Heart right ventricle (tissue), 16 donors: ENCODE measurements at regions not wholly inside any gene's neighbourhood (a gene's known extent, or its start where the extent isn't known, plus 50 kb on each side); places are given as distances from the start of the nearest gene placed in this dataset.
"Not testable (repeated sequence)": the region's sequence is repeated elsewhere in the genome, so short reads cannot be mapped to it uniquely, and the experiment has no call there.

Source experiments
- ATAC-seq, 8 donors: fragments of 200-7000 bp; cut with Tn5 transposase; one replicate each; pipeline ENCODE4 v1.9.1; 2020; ENCODE audit warnings: mild to moderate bottlenecking in 8 of 8, moderate library complexity in 8 of 8, moderate number of reproducible peaks in 1 of 8
- DNase-seq, 2 donors: peaks; one replicate each; pipeline ENCODE4 v3.0.0-alpha.2; 2020
- H3K27ac ChIP-seq, 10 donors: fragments of 200-600 bp; sonication (generic) in 2 of 10; one replicate each; pipeline versions ENCODE4 v1.5.0 to v1.8.0; 2020 to 2022; ENCODE audit warnings: mild to moderate bottlenecking in 3 of 10
- H3K27me3 ChIP-seq, 7 donors: fragments of 200-600 bp; one replicate each; pipeline ENCODE4 v1.8.0; 2021 to 2022; ENCODE audit warnings: mild to moderate bottlenecking in 2 of 7
- H3K36me3 ChIP-seq, 9 donors: fragments of 200-600 bp; sonication (generic) in 1 of 9; one replicate each; pipeline versions ENCODE4 v1.5.0 to v1.8.0; 2020 to 2022; ENCODE audit warnings: mild to moderate bottlenecking in 2 of 9
- H3K4me1 ChIP-seq, 9 donors: fragments of 200-600 bp; sonication (generic) in 1 of 9; one replicate each; pipeline versions ENCODE4 v1.5.0 to v1.8.0; 2020 to 2022; ENCODE audit warnings: mild to moderate bottlenecking in 4 of 9
- H3K4me3 ChIP-seq, 10 donors: fragments of 200-600 bp; sonication (generic) in 2 of 10; one replicate each; pipeline versions ENCODE4 v1.5.0 to v1.8.0; 2020 to 2022; ENCODE audit warnings: mild to moderate bottlenecking in 7 of 10, moderate library complexity in 2 of 10
- H3K9me3 ChIP-seq, 11 donors: fragments of 200-600 bp in 10 of 11; sonication (generic) in 2 of 11; one replicate each; pipeline versions ENCODE4 v1.5.0 to v1.8.0; 2013 to 2022; ENCODE audit warnings: mild to moderate bottlenecking in 2 of 11, control low read depth in 1 of 11, moderate library complexity in 1 of 11
- WGBS, 2 donors: extraction: QIAGEN DNeasy Blood & Tissue Kit; methylation state at CpG; one replicate each; pipeline ENCODE4 v1.1.7; 2013; ENCODE audit warnings: inconsistent platforms in 1 of 2; 5-methylcytosine and 5-hydroxymethylcytosine counted together
- intact Hi-C, 10 donors: fragments of 100-400 bp; cut with DNase I; formaldehyde crosslinking; loops; one replicate each; pipeline versions ENCODE4 v1.11.1 to v1.14.2; 2022
- TF ChIP-seq, protein P1 (sequence below), 9 donors: fragments of 200-600 bp; sonication (generic) in 2 of 9; IDR thresholded peaks; one replicate each; pipeline versions ENCODE4 v1.5.0 to v1.8.0; 2021 to 2022; ENCODE audit warnings: antibody characterized with exemption in 9 of 9, mild to moderate bottlenecking in 5 of 9, moderate library complexity in 1 of 9
- donor health status: Arrhythmogenic right ventricular cardiomyopathy.
- donor health status: ischemic (EF 13 %, LVEDD 7.1; RV severe dilation, severe dysfunction).
- donor health status: healthy with polysubstance abuse.
- donor health status: DM: no; HTN: yes; CAD: no.
- donor health status: DM: no; HTN: no; CAD: no.
- donor health status: ischemic (EF 25% LVEDD 6.9; RV normal size, moderate dysfunction).
- donor health status: ischemic (EF 25% LVEDD 5.7; RV mildly dilated, moderate dysfunction).
- donor health status: healthy.
- donor health status: DM: yes; HTN: yes; CAD: no.
- donor health status: Ischemic cardiomyopathy.
- donor health status: ischemic (EF 35%, LVEDD 5.7; RV mildly dilated, moderate dysfunction).
- donor health status: nonischemic (EF 11% LVEDD 7.7; RV severe dilation, severe dysfunction).
- donor health status: DM: yes; HTN: yes; CAD: no.
- donor health status: PGD.
- donor health status: ischemic (EF 29% LVEDD 5.4; RV normal size, mild dysfunction).
- donor health status: nonischemic (EF 23%, LVEDD 6.1; RV moderate dilation, normal function).

DNA sequence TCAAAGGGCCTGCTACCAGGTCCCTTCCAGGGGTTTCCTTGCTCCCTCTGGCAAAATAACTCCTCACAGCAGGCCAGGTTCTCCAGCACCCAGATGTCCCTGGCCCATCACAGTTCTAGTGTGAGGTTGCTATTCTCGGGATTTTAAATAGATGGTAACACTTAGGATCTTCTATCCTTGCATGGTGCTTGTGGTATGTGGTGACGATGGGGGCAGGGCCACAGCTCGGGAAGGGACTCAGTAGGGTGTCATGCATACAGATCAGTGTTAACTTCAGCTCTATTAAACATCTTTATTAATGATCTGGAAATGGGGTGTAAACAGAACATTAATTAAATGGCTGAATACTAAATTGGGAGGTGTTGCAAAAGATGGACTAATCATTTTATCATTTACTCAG lies 323.8 kb downstream of the QKI start:
- DNase-seq (no peak), ATAC-seq (no peak)
- Histone ChIP-seq H3K27ac (no peak overlapping the region), H3K4me1 (peaks cover 0 to 21% (median 7%) of the 10 kb centered on the region in 9 donors), H3K9me3 (no peaks in the 10 kb centered on the region), H3K36me3 (no peaks in the 10 kb centered on the region), H3K27me3 (no peaks in the 10 kb centered on the region), H3K4me3 (no peak overlapping the region)
- 87 to 88% methylated on average over 3 of the region's 3 CpGs for WGBS, 2 donors
- TF ChIP-seq, protein P1, sequence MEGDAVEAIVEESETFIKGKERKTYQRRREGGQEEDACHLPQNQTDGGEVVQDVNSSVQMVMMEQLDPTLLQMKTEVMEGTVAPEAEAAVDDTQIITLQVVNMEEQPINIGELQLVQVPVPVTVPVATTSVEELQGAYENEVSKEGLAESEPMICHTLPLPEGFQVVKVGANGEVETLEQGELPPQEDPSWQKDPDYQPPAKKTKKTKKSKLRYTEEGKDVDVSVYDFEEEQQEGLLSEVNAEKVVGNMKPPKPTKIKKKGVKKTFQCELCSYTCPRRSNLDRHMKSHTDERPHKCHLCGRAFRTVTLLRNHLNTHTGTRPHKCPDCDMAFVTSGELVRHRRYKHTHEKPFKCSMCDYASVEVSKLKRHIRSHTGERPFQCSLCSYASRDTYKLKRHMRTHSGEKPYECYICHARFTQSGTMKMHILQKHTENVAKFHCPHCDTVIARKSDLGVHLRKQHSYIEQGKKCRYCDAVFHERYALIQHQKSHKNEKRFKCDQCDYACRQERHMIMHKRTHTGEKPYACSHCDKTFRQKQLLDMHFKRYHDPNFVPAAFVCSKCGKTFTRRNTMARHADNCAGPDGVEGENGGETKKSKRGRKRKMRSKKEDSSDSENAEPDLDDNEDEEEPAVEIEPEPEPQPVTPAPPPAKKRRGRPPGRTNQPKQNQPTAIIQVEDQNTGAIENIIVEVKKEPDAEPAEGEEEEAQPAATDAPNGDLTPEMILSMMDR (IDR thresholded peaks at IDR 0.05): no peak
- intact Hi-C loops: loop anchor here in 1 of 10 donors (10.0 kb wide), 1 partner anchor 144 kb away; no protein-coding TSS in a partner anchor

DNA sequence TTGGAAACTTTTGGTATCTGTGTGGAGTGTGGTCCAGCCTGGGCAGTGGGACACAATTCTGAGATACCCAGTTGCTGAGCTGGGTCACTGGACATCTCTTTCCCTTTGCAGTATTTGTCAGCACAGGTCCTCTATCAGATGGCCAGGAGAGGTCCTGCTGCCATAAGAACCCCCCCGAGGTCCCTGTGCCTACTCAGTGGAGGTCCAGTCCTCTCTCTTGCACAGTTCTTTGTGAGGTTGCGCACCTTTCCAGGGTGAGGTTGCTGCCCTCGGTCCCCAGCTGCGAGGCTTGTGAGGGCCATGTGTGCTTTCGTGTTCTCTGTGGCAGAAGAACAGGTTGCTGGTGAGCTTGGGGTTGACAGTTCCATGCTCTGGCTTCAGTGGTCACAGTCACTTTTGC lies 320.6 kb downstream of the QKI start:
- Histone ChIP-seq H3K9me3 (no peaks in the 10 kb centered on the region), H3K27ac (no peak overlapping the region), H3K36me3 (no peaks in the 10 kb centered on the region), H3K27me3 (no peaks in the 10 kb centered on the region), H3K4me3 (no peak overlapping the region), H3K4me1 (peaks cover 0 to 27% (median 7%) of the 10 kb centered on the region in 9 donors)
- intact Hi-C loops: loop anchor here in 1 of 10 donors (10.0 kb wide), 1 partner anchor 140 kb away; no protein-coding TSS in a partner anchor
- ATAC-seq (no peak), DNase-seq (no peak)
- TF ChIP-seq, protein P1 (IDR thresholded peaks at IDR 0.05): no peak
- WGBS, 2 donors: 98 to 99% methylated on average over 5 of the region's 5 CpGs

DNA sequence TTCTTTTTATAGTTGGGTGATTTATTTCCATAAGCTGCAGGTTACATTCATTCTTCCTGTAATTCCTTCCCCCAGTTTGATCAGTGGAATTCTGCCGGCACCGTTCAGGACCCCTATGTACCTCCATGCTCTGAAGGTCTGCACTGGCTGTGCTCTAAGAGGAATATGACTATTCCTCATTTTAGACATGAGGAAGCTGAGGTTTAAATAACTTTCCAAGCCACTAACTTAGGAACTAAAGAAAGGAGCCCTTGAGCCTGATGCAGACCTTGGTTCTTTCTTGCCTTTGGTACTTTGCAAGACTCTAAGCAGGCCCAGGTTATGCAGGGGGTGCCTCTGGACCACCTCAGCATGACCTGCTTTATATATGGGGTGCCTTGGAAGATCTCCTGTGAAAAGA lies 318.5 kb downstream of the QKI start:
- no peaks in the 10 kb centered on the region for H3K27me3 ChIP-seq
- peaks cover 0 to 20% (median 5%) of the 10 kb centered on the region in 9 donors for H3K4me1 ChIP-seq
- no peaks in the 10 kb centered on the region for H3K9me3 ChIP-seq
- no peak for DNase-seq
- no peak for ATAC-seq
- WGBS, 2 donors: 83 to 87% methylated on average over 2 of the region's 2 CpGs
- no peaks in the 10 kb centered on the region for H3K36me3 ChIP-seq
- H3K4me3 ChIP-seq: no peak overlapping the region
- intact Hi-C loops: loop anchor here in 1 of 10 donors (10.0 kb wide), 1 partner anchor 138 kb away; no protein-coding TSS in a partner anchor
- TF ChIP-seq, protein P1 (IDR thresholded peaks at IDR 0.05): no peak
- no peak overlapping the region for H3K27ac ChIP-seq

DNA sequence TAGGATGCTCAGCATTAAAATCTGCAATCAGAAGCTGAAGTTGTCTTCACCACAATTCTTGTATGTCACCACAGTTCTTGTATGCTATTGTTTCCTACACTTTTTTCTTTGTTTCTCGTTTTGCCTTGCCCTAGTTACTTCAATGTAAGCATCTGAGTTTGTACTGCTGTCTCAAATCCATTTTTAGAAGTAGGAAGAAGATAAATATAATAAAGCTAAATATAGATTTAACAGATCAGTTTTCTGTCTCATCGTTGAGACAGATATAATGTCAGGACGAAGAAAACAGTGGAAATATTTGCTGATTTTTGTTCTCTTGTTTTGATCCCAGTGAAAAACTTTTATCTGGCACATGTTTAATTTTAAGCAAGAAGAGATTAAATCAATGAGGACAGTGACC lies 318.0 kb downstream of the QKI start:
- Histone ChIP-seq H3K9me3 (no peaks in the 10 kb centered on the region), H3K36me3 (no peaks in the 10 kb centered on the region), H3K4me3 (no peak overlapping the region), H3K27ac (no peak overlapping the region), H3K4me1 (peaks cover 0 to 20% (median 5%) of the 10 kb centered on the region in 9 donors), H3K27me3 (no peaks in the 10 kb centered on the region)
- intact Hi-C loops: loop anchor here in 1 of 10 donors (10.0 kb wide), 1 partner anchor 138 kb away; no protein-coding TSS in a partner anchor
- no peak for DNase-seq
- 20 to 25% methylated on average over 3 of the region's 3 CpGs for WGBS, 2 donors
- TF ChIP-seq, protein P1 (IDR thresholded peaks at IDR 0.05): no peak
- no peak for ATAC-seq

DNA sequence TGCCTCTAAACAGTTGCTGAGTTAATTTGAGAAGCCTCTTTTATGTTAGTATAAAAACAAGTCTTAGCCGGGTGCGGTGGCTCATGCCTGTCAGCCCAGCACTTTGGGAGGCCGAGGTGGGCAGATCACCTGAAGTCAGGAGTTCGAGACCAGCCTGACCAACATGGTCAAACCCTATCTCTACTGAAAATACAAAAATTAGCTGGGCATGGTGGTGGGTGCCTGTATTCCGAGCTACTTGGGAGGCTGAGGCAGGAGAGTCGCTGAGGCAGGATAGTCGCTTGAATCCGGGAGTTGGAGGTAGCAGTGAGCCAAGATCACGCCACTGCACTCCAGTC lies 317.5 kb downstream of the QKI start:
- not testable (repeated sequence) for H3K27ac ChIP-seq
- intact Hi-C loops: loop anchor here in 1 of 10 donors (10.0 kb wide), 1 partner anchor 137 kb away; no protein-coding TSS in a partner anchor

More for the DNA sequence above, 317.5 kb downstream of the QKI start:
- H3K9me3 ChIP-seq, H3K27me3 ChIP-seq, H3K4me3 ChIP-seq, ATAC-seq, DNase-seq, H3K36me3 ChIP-seq: not testable (repeated sequence)
- 97% methylated on average over 9 of the region's 9 CpGs for WGBS, 2 donors
- H3K4me1 ChIP-seq: peaks cover 0 to 20% (median 5%) of the 10 kb centered on the region in 9 donors
